ENCODE measurements at regions not wholly inside any gene's neighbourhood (a gene's known extent, or its start where the extent isn't known, plus 50 kb on each side); places are given as distances from the start of the nearest gene placed in this dataset.

DNA sequence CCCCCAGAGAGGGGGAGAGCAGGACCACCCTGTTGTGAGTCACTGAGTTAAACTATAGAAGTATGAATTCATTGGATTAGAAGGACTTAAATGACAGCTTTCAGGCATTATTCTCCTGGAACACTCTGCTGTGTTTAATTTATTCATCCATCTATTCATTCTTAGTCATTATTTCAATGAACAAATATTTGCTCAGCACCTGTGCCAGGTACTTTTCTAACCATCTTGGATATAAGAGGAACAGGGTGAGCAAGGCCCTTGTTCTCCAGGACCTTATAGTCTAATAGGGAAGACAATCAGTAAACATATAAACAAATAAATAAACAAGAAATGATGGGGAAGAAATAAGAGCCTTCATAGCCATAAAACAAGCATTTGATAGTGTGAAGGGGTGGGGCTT is 483.9 kb upstream of the BRINP1 start:
- no peak for DNase-seq (ENCODE audit: low spot score)
- TF ChIP-seq, protein P1, sequence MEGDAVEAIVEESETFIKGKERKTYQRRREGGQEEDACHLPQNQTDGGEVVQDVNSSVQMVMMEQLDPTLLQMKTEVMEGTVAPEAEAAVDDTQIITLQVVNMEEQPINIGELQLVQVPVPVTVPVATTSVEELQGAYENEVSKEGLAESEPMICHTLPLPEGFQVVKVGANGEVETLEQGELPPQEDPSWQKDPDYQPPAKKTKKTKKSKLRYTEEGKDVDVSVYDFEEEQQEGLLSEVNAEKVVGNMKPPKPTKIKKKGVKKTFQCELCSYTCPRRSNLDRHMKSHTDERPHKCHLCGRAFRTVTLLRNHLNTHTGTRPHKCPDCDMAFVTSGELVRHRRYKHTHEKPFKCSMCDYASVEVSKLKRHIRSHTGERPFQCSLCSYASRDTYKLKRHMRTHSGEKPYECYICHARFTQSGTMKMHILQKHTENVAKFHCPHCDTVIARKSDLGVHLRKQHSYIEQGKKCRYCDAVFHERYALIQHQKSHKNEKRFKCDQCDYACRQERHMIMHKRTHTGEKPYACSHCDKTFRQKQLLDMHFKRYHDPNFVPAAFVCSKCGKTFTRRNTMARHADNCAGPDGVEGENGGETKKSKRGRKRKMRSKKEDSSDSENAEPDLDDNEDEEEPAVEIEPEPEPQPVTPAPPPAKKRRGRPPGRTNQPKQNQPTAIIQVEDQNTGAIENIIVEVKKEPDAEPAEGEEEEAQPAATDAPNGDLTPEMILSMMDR (IDR thresholded peaks at IDR 0.05; ENCODE audit: borderline replicate concordance, control extremely low read depth, extremely low read depth, insufficient read depth, missing control alignments): no peak
- in situ Hi-C loops (cut with MboI; ENCODE audit: low sequenced_read_pairs, unreplicated experiment): no loop called here

DNA sequence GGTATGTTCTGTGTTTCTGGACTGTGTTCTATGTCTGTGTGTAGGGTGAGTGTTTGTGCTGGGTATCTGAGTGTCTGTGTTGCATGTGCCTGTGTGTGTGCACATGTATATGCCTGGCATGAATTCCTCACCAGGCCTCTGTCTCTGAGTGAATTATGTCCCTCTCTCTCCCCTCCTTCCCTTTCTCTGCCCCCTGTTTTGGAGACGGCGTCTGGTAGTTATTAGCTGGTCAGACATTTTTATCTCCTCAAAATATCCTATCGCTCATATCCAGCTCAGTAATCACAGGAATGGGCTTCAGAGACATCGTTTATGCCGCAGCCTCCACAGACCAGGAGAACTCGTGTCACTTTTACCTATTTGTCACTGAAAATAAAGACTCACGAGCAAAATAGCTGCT is 483.2 kb upstream of the BRINP1 start:
- in situ Hi-C loops (cut with MboI; ENCODE audit: low sequenced_read_pairs, unreplicated experiment): no loop called here
- DNase-seq (ENCODE audit: low spot score): no peak
- TF ChIP-seq, protein P1 (IDR thresholded peaks at IDR 0.05; ENCODE audit: borderline replicate concordance, control extremely low read depth, extremely low read depth, insufficient read depth, missing control alignments): no peak

DNA sequence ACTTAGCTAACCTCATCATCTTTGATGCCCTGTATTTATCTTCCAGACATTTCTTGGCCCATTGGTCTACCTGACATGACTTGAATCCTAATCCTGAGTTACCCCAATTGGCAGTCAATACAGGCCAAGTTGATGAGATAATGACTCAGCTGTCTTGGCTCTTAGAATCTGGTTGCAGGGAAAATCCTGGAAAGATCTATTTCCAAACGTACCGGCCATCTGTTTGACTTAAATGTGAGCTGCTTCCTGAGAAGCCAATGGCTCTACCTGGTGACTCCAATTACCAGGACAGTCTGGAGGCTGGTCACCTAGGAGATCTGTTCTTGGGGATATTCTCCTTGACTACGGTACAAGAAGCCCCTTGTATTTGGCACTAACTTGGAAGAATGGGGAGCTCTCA is 475.2 kb upstream of the BRINP1 start:
- no peak for DNase-seq (ENCODE audit: low spot score)
- TF ChIP-seq, protein P1 (IDR thresholded peaks at IDR 0.05; ENCODE audit: borderline replicate concordance, control extremely low read depth, extremely low read depth, insufficient read depth, missing control alignments): no peak
- in situ Hi-C loops (cut with MboI; ENCODE audit: low sequenced_read_pairs, unreplicated experiment): no loop called here

DNA sequence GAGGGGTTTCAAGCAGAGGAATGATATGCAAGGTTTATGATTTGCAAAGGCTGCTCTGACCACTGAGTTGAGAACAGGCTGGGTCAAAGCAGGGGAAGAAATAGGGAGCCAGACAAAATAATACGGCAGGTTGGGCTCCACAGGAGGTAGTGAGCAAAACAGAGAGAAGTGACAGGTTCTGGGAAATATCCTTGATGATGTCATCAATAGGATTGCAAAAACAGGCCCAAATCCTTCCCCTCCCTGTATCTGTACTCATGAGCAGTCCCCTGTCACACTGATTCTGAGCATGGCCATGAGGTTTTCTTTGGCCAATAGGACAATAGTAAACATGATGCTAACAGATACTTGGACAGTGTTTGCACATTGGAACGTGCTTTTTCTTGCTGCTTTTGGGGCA is 471.8 kb upstream of the BRINP1 start:
- no peak for DNase-seq (ENCODE audit: low spot score)
- in situ Hi-C loops (cut with MboI; ENCODE audit: low sequenced_read_pairs, unreplicated experiment): no loop called here
- TF ChIP-seq, protein P1 (IDR thresholded peaks at IDR 0.05; ENCODE audit: borderline replicate concordance, control extremely low read depth, extremely low read depth, insufficient read depth, missing control alignments): no peak

DNA sequence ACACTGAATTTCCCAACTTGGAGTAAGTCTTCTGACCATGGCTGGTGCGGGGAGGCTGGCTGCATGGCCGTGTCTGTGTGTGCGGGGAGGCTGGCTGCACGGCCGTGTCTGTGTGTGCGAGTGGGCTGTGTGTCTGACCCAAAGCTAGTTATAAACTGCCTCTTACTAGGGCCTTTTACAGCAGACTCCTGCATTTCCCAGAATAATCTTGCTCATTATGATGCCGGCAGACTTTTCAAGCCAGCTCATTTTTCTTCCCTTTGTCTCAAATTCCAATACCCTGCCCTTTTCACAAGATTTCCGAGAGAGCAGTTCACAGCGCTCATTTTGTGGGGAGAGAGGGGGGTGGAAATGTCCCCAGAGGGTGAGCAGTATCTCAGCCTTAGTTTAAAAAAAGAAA is 470.7 kb upstream of the BRINP1 start:
- TF ChIP-seq, protein P1 (IDR thresholded peaks at IDR 0.05; ENCODE audit: borderline replicate concordance, control extremely low read depth, extremely low read depth, insufficient read depth, missing control alignments): no peak
- in situ Hi-C loops (cut with MboI; ENCODE audit: low sequenced_read_pairs, unreplicated experiment): no loop called here
- no peak for DNase-seq (ENCODE audit: low spot score)

DNA sequence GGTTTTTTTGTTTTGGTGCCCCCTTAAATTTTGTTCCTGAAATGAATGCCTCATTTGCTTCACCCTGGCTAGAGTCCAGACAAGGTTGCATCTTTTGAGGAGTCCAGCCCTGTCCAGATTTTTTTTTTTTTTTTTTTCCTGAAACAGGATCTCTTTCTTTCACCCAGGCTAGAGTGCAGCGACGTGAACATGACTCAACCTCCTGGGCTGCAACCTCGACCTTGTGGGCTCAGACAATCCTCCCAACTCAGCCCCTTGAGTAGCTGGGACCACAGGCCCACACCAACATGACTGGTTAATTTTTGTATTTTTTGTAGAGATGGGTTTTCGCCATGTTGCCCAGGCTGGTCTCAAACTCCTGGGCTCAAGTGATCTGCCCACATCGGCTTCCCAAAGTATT is 469.0 kb upstream of the BRINP1 start:
- in situ Hi-C loops (cut with MboI; ENCODE audit: low sequenced_read_pairs, unreplicated experiment): no loop called here
- TF ChIP-seq, protein P1 (IDR thresholded peaks at IDR 0.05; ENCODE audit: borderline replicate concordance, control extremely low read depth, extremely low read depth, insufficient read depth, missing control alignments): no peak

DNA sequence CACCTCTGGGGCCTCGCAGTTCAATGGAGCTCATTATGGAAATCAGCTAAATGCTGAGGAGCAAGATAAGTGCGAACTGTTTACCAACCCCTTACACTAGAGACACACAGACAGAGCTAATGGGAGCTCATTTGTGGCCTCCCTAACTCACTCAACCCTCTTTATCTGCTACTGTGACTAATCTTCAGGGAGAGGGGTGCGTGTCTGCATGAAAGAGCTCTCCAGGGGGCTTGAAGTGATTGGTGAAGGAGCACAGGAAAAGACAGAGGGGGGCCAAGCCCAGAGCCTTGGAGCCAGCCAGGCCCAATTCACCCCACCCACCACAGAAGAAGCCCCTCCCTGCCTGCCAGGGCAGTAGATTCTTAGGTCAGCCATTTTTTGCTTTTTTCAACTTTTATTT is 466.8 kb upstream of the BRINP1 start:
- TF ChIP-seq, protein P1 (IDR thresholded peaks at IDR 0.05; ENCODE audit: borderline replicate concordance, control extremely low read depth, extremely low read depth, insufficient read depth, missing control alignments): no peak
- in situ Hi-C loops (cut with MboI; ENCODE audit: low sequenced_read_pairs, unreplicated experiment): no loop called here
- no peak for DNase-seq (ENCODE audit: low spot score)

More for the DNA sequence above, 469.0 kb upstream of the BRINP1 start:
- no peak for DNase-seq (ENCODE audit: low spot score)
